Tibial nerve (tissue), 4 donors: ENCODE measurements at regions not wholly inside any gene's neighbourhood (a gene's known extent, or its start where the extent isn't known, plus 50 kb on each side); places are given as distances from the start of the nearest gene placed in this dataset.
"Not testable (repeated sequence)": the region's sequence is repeated elsewhere in the genome, so short reads cannot be mapped to it uniquely, and the experiment has no call there.

Experiments
- CTCF ChIP-seq, 5 experiments: fragments of 200-600 bp in 3 of 5; fragments of 450-650 bp in 2 of 5; sonication (generic) in 3 of 5; IDR thresholded peaks; one replicate each; pipeline ENCODE4 v1.5.1; 2016 to 2019; ENCODE audit warnings: antibody characterized with exemption in 5 of 5, mild to moderate bottlenecking in 3 of 5, moderate library complexity in 2 of 5
- EP300 ChIP-seq, 2 donors: sonication (generic); formaldehyde crosslinking; IDR thresholded peaks; one replicate each; pipeline ENCODE4 v1.6.1; 2017; ENCODE audit warnings: antibody characterized with exemption in 2 of 2, mild to moderate bottlenecking in 1 of 2
- POLR2A ChIP-seq, 2 donors: fragments of 450-650 bp; IDR thresholded peaks; one replicate each; pipeline ENCODE4 v1.6.1; 2017; ENCODE audit warnings: antibody characterized with exemption in 2 of 2, mild to moderate bottlenecking in 2 of 2, moderate library complexity in 2 of 2

- not testable (repeated sequence) for TF ChIP-seq POLR2A, CTCF, EP300 (IDR thresholded peaks at IDR 0.05)
Measured at GRCh38 chr17:26987851-26988250, 306.1 kb upstream of the WSB1 start.
